ENCODE measurements at regions not wholly inside any gene's neighbourhood (a gene's known extent, or its start where the extent isn't known, plus 50 kb on each side); places are given as distances from the start of the nearest gene placed in this dataset.

- Histone ChIP-seq H3K4me1 (ENCODE audit: insufficient read depth, low read length) (peaks cover 6% of the 10 kb centered on the region), H2AFZ (ENCODE audit: low read length) (no peak overlapping the region), H3K4me3 (replicated peaks in 1 of 3; ENCODE audit: insufficient read depth in 1 of 3, low read depth in 2 of 3, low read length in 3 of 3) (no peak overlapping the region), H3K9me3 (ENCODE audit: low read length) (no peaks in the 10 kb centered on the region), H4K20me1 (ENCODE audit: insufficient read depth, low read length) (no peaks in the 10 kb centered on the region), H3K79me2 (ENCODE audit: insufficient read depth, low read length) (no peaks in the 10 kb centered on the region), H3K36me3 (replicated peaks in 1 of 2; ENCODE audit: control insufficient read depth in 1 of 2, insufficient read depth in 2 of 2, low read length in 2 of 2) (no peaks in the 10 kb centered on the region), H3K27ac (ENCODE audit: extremely low read length, insufficient read depth, low read length) (no peak overlapping the region), H3K9ac (ENCODE audit: insufficient read depth, low read depth, low read length) (no peak overlapping the region), H3K27me3 (ENCODE audit: control insufficient read depth in 1 of 2, insufficient read depth in 2 of 2, low read length in 2 of 2) (no peaks in the 10 kb centered on the region), H3K4me2 (ENCODE audit: low read depth, low read length) (no peak overlapping the region)
- ChIA-PET POLR2A (no interaction called here), CTCF (ENCODE audit: low intra/inter-chr PET ratio, low total read pairs) (no interaction called here)
- BruUV-seq (replicated peaks), result no TSS peak
- no peak for DNase-seq (ENCODE audit: low spot score)
- no peak for ATAC-seq
- FAIRE-seq, result no peak
- in situ Hi-C loops (cut with HindIII; ENCODE audit: extremely low pct_ligation_motif_present, low pct_unique_long_range_greater_than_20kb), result no loop called here
- intact Hi-C loops (cut with micrococcal nuclease; ENCODE audit: unreplicated experiment), result no loop called here
- 3% methylated on average over 1 of the region's 1 CpG for WGBS (ENCODE audit: low lambda C conversion rate)
- TF ChIP-seq LCORL (IDR thresholded peaks at IDR 0.05) (no peak), LCORL (CRISPR knock-in tag; IDR thresholded peaks at IDR 0.05) (no peak), TEAD2 (CRISPR knock-in tag; IDR thresholded peaks at IDR 0.05) (no peak), HNF1A (IDR thresholded peaks at IDR 0.05; ENCODE audit: low read depth) (no peak), HNF1A (CRISPR knock-in tag; IDR thresholded peaks at IDR 0.05; ENCODE audit: borderline replicate concordance) (no peak), KIAA2018 (CRISPR knock-in tag; IDR thresholded peaks at IDR 0.05; ENCODE audit: borderline replicate concordance) (no peak), ZNF790 (CRISPR knock-in tag; IDR thresholded peaks at IDR 0.05; ENCODE audit: borderline replicate concordance) (no peak), NR2C2 (CRISPR knock-in tag; IDR thresholded peaks at IDR 0.05; ENCODE audit: borderline replicate concordance) (no peak), ZBTB8A (CRISPR knock-in tag; IDR thresholded peaks at IDR 0.05; ENCODE audit: borderline replicate concordance, low read depth) (no peak), ZNF501 (CRISPR knock-in tag; IDR thresholded peaks at IDR 0.05) (no peak), ZNF235 (CRISPR knock-in tag; IDR thresholded peaks at IDR 0.05; ENCODE audit: borderline replicate concordance) (no peak)
- TF ChIP-seq, protein P1, sequence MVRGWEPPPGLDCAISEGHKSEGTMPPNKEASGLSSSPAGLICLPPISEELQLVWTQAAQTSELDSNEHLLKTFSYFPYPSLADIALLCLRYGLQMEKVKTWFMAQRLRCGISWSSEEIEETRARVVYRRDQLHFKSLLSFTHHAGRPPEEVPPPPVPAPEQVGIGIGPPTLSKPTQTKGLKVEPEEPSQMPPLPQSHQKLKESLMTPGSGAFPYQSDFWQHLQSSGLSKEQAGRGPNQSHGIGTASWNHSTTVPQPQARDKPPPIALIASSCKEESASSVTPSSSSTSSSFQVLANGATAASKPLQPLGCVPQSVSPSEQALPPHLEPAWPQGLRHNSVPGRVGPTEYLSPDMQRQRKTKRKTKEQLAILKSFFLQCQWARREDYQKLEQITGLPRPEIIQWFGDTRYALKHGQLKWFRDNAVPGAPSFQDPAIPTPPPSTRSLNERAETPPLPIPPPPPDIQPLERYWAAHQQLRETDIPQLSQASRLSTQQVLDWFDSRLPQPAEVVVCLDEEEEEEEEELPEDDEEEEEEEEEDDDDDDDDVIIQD (CRISPR knock-in tag; IDR thresholded peaks at IDR 0.05; ENCODE audit: low read depth), result no peak
These were observed 299.4 kb upstream of the NRSN1 start for GRCh38 chr6:23826572-23826971.

All from HepG2 (cell line).